ENCODE measurements at regions not wholly inside any gene's neighbourhood (a gene's known extent, or its start where the extent isn't known, plus 50 kb on each side); places are given as distances from the start of the nearest gene placed in this dataset.

GRCh38 chr6:3515669-3516068 lies 58.8 kb upstream of the SLC22A23 start:
- DNase-seq: no peak
- Histone ChIP-seq H3K9me3 (no peaks in the 10 kb centered on the region), H3K4me3 (ENCODE audit: low read depth, low read length) (no peak overlapping the region), H3K27me3 (replicated peaks; ENCODE audit: control insufficient read depth, insufficient read depth, low read length) (no peaks in the 10 kb centered on the region), H3K36me3 (ENCODE audit: control insufficient read depth, insufficient read depth, low read length) (no peaks in the 10 kb centered on the region), H3K4me1 (peaks cover 38% of the 10 kb centered on the region)
- ChIA-PET POLR2A (no interaction called here), CTCF (no interaction called here)
- Mint-ChIP-seq H3K27ac (ENCODE audit: unreplicated experiment) (no peak overlapping the region), H3K4me1 (ENCODE audit: low read depth, unreplicated experiment) (peaks cover 16% of the 10 kb centered on the region), H3K4me3 (ENCODE audit: unreplicated experiment) (no peak overlapping the region), H3K9me3 (ENCODE audit: unreplicated experiment) (peaks cover 10% of the 10 kb centered on the region), H3K27me3 (ENCODE audit: insufficient read depth, unreplicated experiment) (no peaks in the 10 kb centered on the region), H3K36me3 (ENCODE audit: insufficient read depth, unreplicated experiment) (no peaks in the 10 kb centered on the region)
- TF ChIP-seq, protein P1, sequence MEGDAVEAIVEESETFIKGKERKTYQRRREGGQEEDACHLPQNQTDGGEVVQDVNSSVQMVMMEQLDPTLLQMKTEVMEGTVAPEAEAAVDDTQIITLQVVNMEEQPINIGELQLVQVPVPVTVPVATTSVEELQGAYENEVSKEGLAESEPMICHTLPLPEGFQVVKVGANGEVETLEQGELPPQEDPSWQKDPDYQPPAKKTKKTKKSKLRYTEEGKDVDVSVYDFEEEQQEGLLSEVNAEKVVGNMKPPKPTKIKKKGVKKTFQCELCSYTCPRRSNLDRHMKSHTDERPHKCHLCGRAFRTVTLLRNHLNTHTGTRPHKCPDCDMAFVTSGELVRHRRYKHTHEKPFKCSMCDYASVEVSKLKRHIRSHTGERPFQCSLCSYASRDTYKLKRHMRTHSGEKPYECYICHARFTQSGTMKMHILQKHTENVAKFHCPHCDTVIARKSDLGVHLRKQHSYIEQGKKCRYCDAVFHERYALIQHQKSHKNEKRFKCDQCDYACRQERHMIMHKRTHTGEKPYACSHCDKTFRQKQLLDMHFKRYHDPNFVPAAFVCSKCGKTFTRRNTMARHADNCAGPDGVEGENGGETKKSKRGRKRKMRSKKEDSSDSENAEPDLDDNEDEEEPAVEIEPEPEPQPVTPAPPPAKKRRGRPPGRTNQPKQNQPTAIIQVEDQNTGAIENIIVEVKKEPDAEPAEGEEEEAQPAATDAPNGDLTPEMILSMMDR (IDR thresholded peaks at IDR 0.05; ENCODE audit: insufficient read depth in 1 of 2, low read depth in 1 of 2, low read length in 1 of 2, severe bottlenecking in 1 of 2, unreplicated experiment in 1 of 2): no peak
- intact Hi-C loops (cut with micrococcal nuclease; ENCODE audit: unreplicated experiment): no loop called here
- no TSS peak for BruUV-seq (replicated peaks)

GRCh38 chr6:3513416-3513815 lies 56.6 kb upstream of the SLC22A23 start:
- H3K27me3 ChIP-seq (replicated peaks; ENCODE audit: control insufficient read depth, insufficient read depth, low read length): no peaks in the 10 kb centered on the region
- ChIA-PET CTCF (no interaction called here), POLR2A (no interaction called here)
- H3K4me3 ChIP-seq (ENCODE audit: low read depth, low read length): no peak overlapping the region
- Mint-ChIP-seq H3K27me3 (ENCODE audit: insufficient read depth, unreplicated experiment) (no peaks in the 10 kb centered on the region), H3K27ac (ENCODE audit: unreplicated experiment) (no peak overlapping the region), H3K9me3 (ENCODE audit: unreplicated experiment) (no peaks in the 10 kb centered on the region), H3K4me1 (ENCODE audit: low read depth, unreplicated experiment) (peaks cover 8% of the 10 kb centered on the region), H3K4me3 (ENCODE audit: unreplicated experiment) (no peak overlapping the region), H3K36me3 (ENCODE audit: insufficient read depth, unreplicated experiment) (no peaks in the 10 kb centered on the region)
- H3K4me1 ChIP-seq: peaks cover 26% of the 10 kb centered on the region
- no peaks in the 10 kb centered on the region for H3K36me3 ChIP-seq (ENCODE audit: control insufficient read depth, insufficient read depth, low read length)
- no peak for DNase-seq
- no peaks in the 10 kb centered on the region for H3K9me3 ChIP-seq
- intact Hi-C loops (cut with micrococcal nuclease; ENCODE audit: unreplicated experiment): no loop called here
- no TSS peak for BruUV-seq (replicated peaks)
- TF ChIP-seq, protein P1 (IDR thresholded peaks at IDR 0.05; ENCODE audit: insufficient read depth in 1 of 2, low read depth in 1 of 2, low read length in 1 of 2, severe bottlenecking in 1 of 2, unreplicated experiment in 1 of 2): no peak

- H3K36me3 Mint-ChIP-seq (ENCODE audit: insufficient read depth, unreplicated experiment): no peaks in the 10 kb centered on the region
- TF ChIP-seq, protein P1 (IDR thresholded peaks at IDR 0.05; ENCODE audit: insufficient read depth in 1 of 2, low read depth in 1 of 2, low read length in 1 of 2, severe bottlenecking in 1 of 2, unreplicated experiment in 1 of 2): no peak
- no TSS peak for BruUV-seq (replicated peaks)
- ChIA-PET CTCF (no interaction called here), POLR2A (no interaction called here)
- peaks cover 8% of the 10 kb centered on the region for H3K4me1 Mint-ChIP-seq (ENCODE audit: low read depth, unreplicated experiment)
- Histone ChIP-seq H3K36me3 (ENCODE audit: control insufficient read depth, insufficient read depth, low read length) (no peaks in the 10 kb centered on the region), H3K4me3 (ENCODE audit: low read depth, low read length) (no peak overlapping the region), H3K4me1 (peaks cover 21% of the 10 kb centered on the region; the same call in 1 of the 2 replicates), H3K27me3 (replicated peaks; ENCODE audit: control insufficient read depth, insufficient read depth, low read length) (no peaks in the 10 kb centered on the region), H3K9me3 (no peaks in the 10 kb centered on the region)
- no peaks in the 10 kb centered on the region for H3K27me3 Mint-ChIP-seq (ENCODE audit: insufficient read depth, unreplicated experiment)
- no peak overlapping the region for H3K4me3 Mint-ChIP-seq (ENCODE audit: unreplicated experiment)
- intact Hi-C loops (cut with micrococcal nuclease; ENCODE audit: unreplicated experiment): no loop called here
- DNase-seq: peak in 1 of 2 experiments; percentile 56
- H3K27ac Mint-ChIP-seq (ENCODE audit: unreplicated experiment): no peak overlapping the region
- H3K9me3 Mint-ChIP-seq (ENCODE audit: unreplicated experiment): no peaks in the 10 kb centered on the region
Measured at GRCh38 chr6:3512832-3513231, 56.0 kb upstream of the SLC22A23 start.

All from Caco-2 (cell line).